ACC112 (cell line): ENCODE measurements at regions not wholly inside any gene's neighbourhood (a gene's known extent, or its start where the extent isn't known, plus 50 kb on each side); places are given as distances from the start of the nearest gene placed in this dataset.
A peak's percentile ranks its signal among the peaks of the same experiment; 100 is the strongest.

ENCODE experiments used
- H2AFZ ChIP-seq: fragments of 200-600 bp; sonication (generic); one replicate; pipeline ENCODE4 v1.6.0; 2017; ENCODE audit warnings: antibody characterized with exemption, low read length; ENCODE audit not compliant: unreplicated experiment
- H3K27ac ChIP-seq: fragments of 200-600 bp; sonication (generic); 2 replicates; pipeline ENCODE4 v1.5.1; 2014; ENCODE audit warnings: low read depth, mild to moderate bottlenecking, antibody characterized with exemption, low read length, moderate library complexity
- H3K27me3 ChIP-seq: fragments of 200-600 bp; sonication (generic); 2 replicates; pipeline ENCODE4 v1.6.1; 2014; ENCODE audit warnings: mild to moderate bottlenecking, antibody characterized with exemption, low read length, moderate library complexity, mixed read lengths; ENCODE audit not compliant: insufficient read depth
- H3K36me3 ChIP-seq: fragments of 200-600 bp; sonication (generic); 2 replicates; pipeline ENCODE4 v1.6.1; 2016; ENCODE audit warnings: mild to moderate bottlenecking, antibody characterized with exemption, low read length, moderate library complexity, mixed read lengths; ENCODE audit not compliant: insufficient read depth
- H3K4me1 ChIP-seq: fragments of 200-600 bp; sonication (generic); one replicate; pipeline ENCODE4 v1.6.1; 2016; ENCODE audit warnings: low read length, mixed read lengths; ENCODE audit not compliant: insufficient read depth, unreplicated experiment, control insufficient read depth
- H3K4me3 ChIP-seq: fragments of 200-600 bp; sonication (generic); 2 replicates; pipeline ENCODE4 v1.5.1; 2014; ENCODE audit warnings: mild to moderate bottlenecking, low read depth, low read length
- H3K79me2 ChIP-seq: fragments of 200-600 bp; sonication (generic); one replicate; pipeline ENCODE4 v1.6.0; 2016; ENCODE audit warnings: low read length; ENCODE audit not compliant: control insufficient read depth, unreplicated experiment, insufficient read depth

- Histone ChIP-seq H3K4me1 (peaks cover under 1% of the 10 kb centered on the region), H3K36me3 (no peaks in the 10 kb centered on the region), H3K4me3 (no peak overlapping the region), H3K79me2 (no peaks in the 10 kb centered on the region), H3K27me3 (peaks cover 6% of the 10 kb centered on the region; the same call in 1 of the 2 replicates), H2AFZ (no peak overlapping the region), H3K27ac (no peak overlapping the region)
Observed at GRCh38 chr13:42400188-42400833, 128.4 kb downstream of the AKAP11 start.

- Histone ChIP-seq H3K4me3 (no peak overlapping the region), H2AFZ (no peak overlapping the region), H3K27ac (no peak overlapping the region), H3K36me3 (no peaks in the 10 kb centered on the region), H3K4me1 (peaks cover 10% of the 10 kb centered on the region), H3K79me2 (no peaks in the 10 kb centered on the region), H3K27me3 (peaks cover 6% of the 10 kb centered on the region; the same call in 1 of the 2 replicates)
Observed at GRCh38 chr13:42401376-42401775, 129.4 kb downstream of the AKAP11 start.

GRCh38 chr13:42405665-42406390, 133.9 kb downstream of the AKAP11 start:
- Histone ChIP-seq H3K79me2 (no peaks in the 10 kb centered on the region), H3K4me3 (no peak overlapping the region), H3K27me3 (peaks cover 3% of the 10 kb centered on the region; the same call in 1 of the 2 replicates), H3K4me1 (peaks cover 10% of the 10 kb centered on the region), H2AFZ (peak overlapping the region; percentile 28), H3K36me3 (no peaks in the 10 kb centered on the region), H3K27ac (no peak overlapping the region; the same call in 1 of the 2 replicates)

- Histone ChIP-seq H3K27me3 (no peaks in the 10 kb centered on the region), H3K79me2 (no peaks in the 10 kb centered on the region), H3K4me3 (no peak overlapping the region), H2AFZ (no peak overlapping the region), H3K36me3 (no peaks in the 10 kb centered on the region), H3K27ac (no peak overlapping the region), H3K4me1 (peaks cover 10% of the 10 kb centered on the region)
Observed at GRCh38 chr13:42409075-42409474, 137.1 kb downstream of the AKAP11 start.

- H3K4me1 ChIP-seq, result peaks cover 10% of the 10 kb centered on the region
- H3K36me3 ChIP-seq, result no peaks in the 10 kb centered on the region
- H2AFZ ChIP-seq, result no peak overlapping the region
Observed at GRCh38 chr13:42409551-42409950, 137.6 kb downstream of the AKAP11 start.

GRCh38 chr13:42412812-42413483, 141.0 kb downstream of the AKAP11 start:
- no peak overlapping the region for H3K4me3 ChIP-seq
- no peak overlapping the region for H2AFZ ChIP-seq
- no peak overlapping the region for H3K27ac ChIP-seq
- H3K4me1 ChIP-seq, result no peaks in the 10 kb centered on the region
- H3K79me2 ChIP-seq, result no peaks in the 10 kb centered on the region
- H3K27me3 ChIP-seq, result peaks cover 4% of the 10 kb centered on the region; the same call in 1 of the 2 replicates
- no peaks in the 10 kb centered on the region for H3K36me3 ChIP-seq

More at GRCh38 chr13:42409551-42409950, 137.6 kb downstream of the AKAP11 start:
- no peak overlapping the region for H3K4me3 ChIP-seq
- H3K79me2 ChIP-seq, result no peaks in the 10 kb centered on the region
- no peaks in the 10 kb centered on the region for H3K27me3 ChIP-seq
- H3K27ac ChIP-seq, result no peak overlapping the region

- no peaks in the 10 kb centered on the region for H3K4me1 ChIP-seq
- no peak overlapping the region for H3K4me3 ChIP-seq
- H3K79me2 ChIP-seq, result no peaks in the 10 kb centered on the region
- peaks cover 4% of the 10 kb centered on the region; the same call in 1 of the 2 replicates for H3K27me3 ChIP-seq
- H3K27ac ChIP-seq, result no peak overlapping the region
- H2AFZ ChIP-seq, result no peak overlapping the region
- H3K36me3 ChIP-seq, result no peaks in the 10 kb centered on the region
Observed at GRCh38 chr13:42413484-42413815, 141.5 kb downstream of the AKAP11 start.

- H3K79me2 ChIP-seq, result no peaks in the 10 kb centered on the region
- no peak overlapping the region for H3K27ac ChIP-seq
- H3K27me3 ChIP-seq, result peaks cover 27% of the 10 kb centered on the region
- no peak overlapping the region for H2AFZ ChIP-seq
- H3K36me3 ChIP-seq, result no peaks in the 10 kb centered on the region
- no peaks in the 10 kb centered on the region for H3K4me1 ChIP-seq
- no peak overlapping the region for H3K4me3 ChIP-seq
Observed at GRCh38 chr13:42417626-42418025, 145.7 kb downstream of the AKAP11 start.

- H2AFZ ChIP-seq, result no peak overlapping the region
- no peaks in the 10 kb centered on the region for H3K36me3 ChIP-seq
- H3K4me3 ChIP-seq, result no peak overlapping the region
- no peaks in the 10 kb centered on the region for H3K4me1 ChIP-seq
- no peak overlapping the region for H3K27ac ChIP-seq
- peaks cover 33% of the 10 kb centered on the region for H3K27me3 ChIP-seq
- no peaks in the 10 kb centered on the region for H3K79me2 ChIP-seq
Observed at GRCh38 chr13:42418184-42418583, 146.2 kb downstream of the AKAP11 start.

- H2AFZ ChIP-seq, result no peak overlapping the region
- H3K36me3 ChIP-seq, result no peaks in the 10 kb centered on the region
- H3K27ac ChIP-seq, result no peak overlapping the region
- no peaks in the 10 kb centered on the region for H3K79me2 ChIP-seq
- no peak overlapping the region for H3K4me3 ChIP-seq
- H3K4me1 ChIP-seq, result no peaks in the 10 kb centered on the region
- H3K27me3 ChIP-seq, result peaks cover 43% of the 10 kb centered on the region
Observed at GRCh38 chr13:42420304-42420703, 148.4 kb downstream of the AKAP11 start.
